DND-41 (cell line): ENCODE measurements at regions not wholly inside any gene's neighbourhood (a gene's known extent, or its start where the extent isn't known, plus 50 kb on each side); places are given as distances from the start of the nearest gene placed in this dataset.

Experiments
- CTCF ChIP-seq: IDR thresholded peaks from 2 replicates; pipeline ENCODE4 v1.5.1; 2012; ENCODE audit warnings: borderline replicate concordance, low read length, moderate library complexity, mild to moderate bottlenecking; ENCODE audit not compliant: poor library complexity, severe bottlenecking; ENCODE audit errors: extremely low read depth
- EZH2 ChIP-seq: IDR thresholded peaks from 3 replicates; pipeline ENCODE4 v1.6.1; 2012; ENCODE audit warnings: borderline replicate concordance, low read depth, mild to moderate bottlenecking, moderate library complexity, low read length, inconsistent platforms; ENCODE audit not compliant: severe bottlenecking

GRCh38 chr7:156459582-156459981 lies 181.0 kb upstream of the RNF32 start:
- TF ChIP-seq CTCF (no peak), EZH2 (no peak)
